ENCODE measurements at regions not wholly inside any gene's neighbourhood (a gene's known extent, or its start where the extent isn't known, plus 50 kb on each side); places are given as distances from the start of the nearest gene placed in this dataset.

DNA sequence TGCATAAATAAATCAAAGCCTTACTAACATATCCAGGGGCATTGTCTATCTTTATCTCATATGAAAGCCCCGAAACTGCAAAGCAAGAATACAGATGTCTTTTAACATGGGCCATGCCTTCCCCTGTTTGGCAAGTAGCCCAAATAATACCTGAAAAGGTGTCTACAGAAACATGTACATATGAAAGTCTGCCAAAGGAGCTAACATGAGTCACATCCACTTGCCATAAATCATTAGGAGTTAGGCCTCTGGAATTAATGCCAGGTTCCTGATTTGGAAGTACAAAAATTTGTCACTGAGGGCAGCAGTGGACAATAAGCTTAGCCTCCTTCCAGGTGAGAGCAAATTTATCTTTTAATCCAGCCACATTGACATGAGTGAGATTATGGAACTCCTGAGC is 85.5 kb upstream of the PGR start:
- DNase-seq (ENCODE audit: low spot score) = no peak

DNA sequence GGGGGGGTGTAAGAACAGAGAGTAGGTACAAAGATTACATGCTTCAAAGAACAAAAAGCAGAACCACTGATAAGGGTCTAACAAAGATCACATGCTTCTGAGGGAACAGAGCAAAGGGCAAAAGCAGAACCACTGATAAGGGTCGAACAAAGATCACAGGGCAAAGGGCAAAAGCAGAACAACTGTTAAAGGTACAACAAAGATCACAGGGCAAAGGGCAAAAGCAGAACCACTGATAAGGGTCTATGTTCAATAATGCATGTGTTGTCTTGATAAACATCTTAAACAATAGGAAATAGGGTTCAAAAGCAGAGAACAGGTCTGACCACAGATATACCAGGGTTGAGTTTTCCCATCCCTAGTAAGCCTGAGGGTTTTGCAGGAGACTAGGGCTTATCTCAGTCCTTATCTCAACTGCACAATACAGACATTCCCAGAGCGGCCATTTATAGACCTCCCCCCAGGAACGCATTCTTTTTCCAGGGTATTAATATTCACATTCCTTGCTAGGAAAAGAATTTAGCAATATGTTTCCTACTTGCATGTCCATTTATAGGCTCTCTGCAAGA is 81.9 kb upstream of the PGR start:
- no peak for DNase-seq (ENCODE audit: low spot score)

GRCh38 chr11:101202614-101203013 is 73.0 kb upstream of the PGR start:
- no peak for DNase-seq (ENCODE audit: low spot score)

- DNase-seq (ENCODE audit: low spot score) = no peak
These were observed 69.8 kb upstream of the PGR start for GRCh38 chr11:101199416-101199815.

- no peak for DNase-seq (ENCODE audit: low spot score)
These were observed 65.7 kb upstream of the PGR start for GRCh38 chr11:101195294-101195693.

DNA sequence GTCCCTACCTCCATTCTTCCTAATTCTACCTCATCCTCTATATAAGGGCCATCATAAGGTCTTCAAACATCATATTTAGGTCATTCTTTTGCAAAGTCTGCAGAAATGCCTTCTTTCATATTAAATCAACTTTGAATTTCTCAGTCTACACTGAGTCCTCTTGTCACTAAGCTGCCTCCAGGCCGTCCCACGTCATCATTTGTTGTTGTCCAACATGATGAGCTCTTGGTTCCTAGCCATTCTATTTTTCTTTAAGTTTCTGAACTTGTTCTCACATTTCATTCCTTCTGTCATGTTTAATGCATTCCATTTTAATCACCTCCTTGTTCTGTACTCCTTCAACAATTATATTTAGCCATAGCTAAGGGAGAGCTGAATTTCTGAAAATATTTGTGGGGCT is 59.2 kb upstream of the PGR start:
- DNase-seq (ENCODE audit: low spot score) = no peak

DNA sequence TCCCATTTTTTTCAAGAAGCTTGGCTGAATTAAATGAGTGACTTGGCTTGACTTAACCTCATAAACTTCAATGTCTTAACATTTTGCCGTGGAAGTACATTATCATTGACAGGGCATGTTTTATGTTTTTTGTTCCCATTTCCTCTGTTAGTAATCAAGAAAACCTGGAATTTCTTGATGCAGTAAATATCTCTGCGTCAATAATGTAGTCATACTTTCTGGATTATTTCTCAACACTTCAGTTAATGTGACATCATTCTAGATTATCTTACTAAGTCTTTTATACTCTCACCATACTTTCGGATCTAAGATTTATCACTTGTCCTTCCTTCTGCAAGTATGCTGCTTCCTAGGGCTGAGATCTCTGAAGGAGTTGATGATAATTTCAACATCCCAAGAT is 58.6 kb upstream of the PGR start:
- peak; percentile 3 for DNase-seq (ENCODE audit: low spot score)

DNA sequence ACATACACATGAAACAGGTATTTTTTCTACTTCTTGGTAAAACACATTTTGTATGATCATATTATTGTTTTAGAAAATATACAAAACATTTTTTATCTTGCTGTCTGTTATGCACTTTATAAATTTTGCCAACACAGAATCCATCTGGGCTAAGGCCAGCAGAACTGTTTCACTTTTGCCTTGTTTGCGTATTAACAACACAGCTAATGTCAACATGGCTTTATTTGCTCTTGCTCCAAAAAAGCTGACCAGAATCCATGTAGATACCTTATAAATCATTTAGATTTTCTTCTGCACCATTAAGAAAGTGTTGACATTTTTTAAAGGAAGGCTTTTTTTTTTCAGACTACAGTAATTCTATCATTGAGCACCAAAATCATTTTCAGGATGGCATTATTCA is 58.1 kb upstream of the PGR start:
- peak; percentile 29 for DNase-seq (ENCODE audit: low spot score)

GRCh38 chr11:101185985-101186384 is 56.4 kb upstream of the PGR start:
- DNase-seq (ENCODE audit: low spot score) = no peak

GRCh38 chr11:101182467-101182866 is 52.9 kb upstream of the PGR start:
- DNase-seq (ENCODE audit: low spot score) = no peak

DNA sequence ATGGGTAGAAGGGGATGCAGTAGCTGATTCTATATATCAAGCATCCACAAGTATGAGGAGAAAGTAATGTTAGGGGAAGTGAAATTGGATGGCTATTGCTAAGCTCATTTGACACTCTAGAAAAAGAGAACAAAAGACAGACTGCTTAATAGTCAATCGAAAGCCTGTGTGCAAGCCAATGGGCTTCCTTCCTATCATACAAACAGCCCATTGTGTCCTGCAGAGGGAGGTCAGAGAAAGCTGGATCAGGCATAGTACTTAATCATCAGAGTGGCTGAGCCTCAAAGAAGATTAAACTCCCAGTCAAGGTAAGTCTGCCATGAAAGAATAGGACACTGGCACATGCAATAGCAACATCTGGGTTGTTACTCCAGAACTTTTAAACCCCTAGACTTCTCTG is 50.9 kb upstream of the PGR start:
- DNase-seq (ENCODE audit: low spot score) = no peak
